ENCODE measurements at regions not wholly inside any gene's neighbourhood (a gene's known extent, or its start where the extent isn't known, plus 50 kb on each side); places are given as distances from the start of the nearest gene placed in this dataset.

GRCh38 chr2:180554330-180554729 lies 426.1 kb upstream of the UBE2E3 start:
- Histone ChIP-seq H3K27me3 (ENCODE audit: control insufficient read depth, insufficient read depth, low read length) (no peaks in the 10 kb centered on the region), H4K5ac (ENCODE audit: low read depth, low read length) (no peak overlapping the region), H3K23ac (ENCODE audit: low read depth, low read length) (no peak overlapping the region), H4K20me1 (ENCODE audit: insufficient read depth, low read length) (no peaks in the 10 kb centered on the region), H4K8ac (ENCODE audit: low read depth in 2 of 2, low read length in 2 of 2) (no peak overlapping the region), H2BK5ac (ENCODE audit: low read depth, low read length, poor library complexity, severe bottlenecking) (no peak overlapping the region), H3K18ac (ENCODE audit: low read depth, low read length) (no peak overlapping the region), H3K9me1 (ENCODE audit: insufficient read depth, low read length) (no peaks in the 10 kb centered on the region), H3K79me1 (ENCODE audit: low read depth in 1 of 2, low read length in 2 of 2) (no peaks in the 10 kb centered on the region), H2BK20ac (ENCODE audit: low read depth, low read length) (no peak overlapping the region), H3K4me1 (ENCODE audit: control insufficient read depth, insufficient read depth, low read length) (no peaks in the 10 kb centered on the region), H2BK120ac (ENCODE audit: low read depth, low read length) (no peak overlapping the region), H3K14ac (replicated peaks; ENCODE audit: low read depth, low read length) (no peak overlapping the region), H2BK15ac (ENCODE audit: low read depth, low read length) (no peak overlapping the region), H3K4me3 (ENCODE audit: insufficient read depth, low read depth, low read length) (no peak overlapping the region), H3K56ac (ENCODE audit: extremely low read depth, insufficient read depth, low read length) (no peak overlapping the region), H3K4me2 (ENCODE audit: low read depth, low read length) (no peak overlapping the region), H3K4ac (ENCODE audit: low read depth, low read length) (no peak overlapping the region), H3K9me3 (ENCODE audit: control insufficient read depth, insufficient read depth, low read length) (no peaks in the 10 kb centered on the region), H3K27ac (ENCODE audit: insufficient read depth, low read length) (no peak overlapping the region), H2AK5ac (ENCODE audit: low read depth, low read length) (no peak overlapping the region), H3K36me3 (ENCODE audit: control insufficient read depth, insufficient read depth, low read length) (no peaks in the 10 kb centered on the region), H2AFZ (replicated peaks; ENCODE audit: low read length, poor library complexity) (no peak overlapping the region), H3K9ac (ENCODE audit: low read depth, low read length) (no peak overlapping the region), H4K91ac (ENCODE audit: insufficient read depth, low read depth, low read length) (no peak overlapping the region), H2AK9ac (replicated peaks; ENCODE audit: low read depth, low read length, poor library complexity) (no peak overlapping the region)
- ATAC-seq (ENCODE audit: low read depth) (no peak), DNase-seq (no peak)
- POLR2A ChIA-PET (ENCODE audit: unreplicated experiment): interaction anchor here (0.5 kb wide), 1 partner anchor 353 kb away, joined by 4 read pairs; no protein-coding TSS in a partner anchor
- in situ Hi-C loops (cut with MboI; ENCODE audit: low sequenced_read_pairs): no loop called here
- no TSS peak for BruUV-seq (replicated peaks)
- intact Hi-C loops (cut with micrococcal nuclease): no loop called here
- CTCF ChIA-PET: interaction anchor here (0.6 kb wide), 1 partner anchor 520 kb away, joined by 4 read pairs; no protein-coding TSS in a partner anchor
- dilution Hi-C loops (cut with HindIII; ENCODE audit: low sequenced_read_pairs, unreplicated experiment): no loop called here
- no peak for TF ChIP-seq FOS (IDR thresholded peaks at IDR 0.05; ENCODE audit: low read depth, low read length)
